SU-DHL-6 (cell line): ENCODE measurements at regions not wholly inside any gene's neighbourhood (a gene's known extent, or its start where the extent isn't known, plus 50 kb on each side); places are given as distances from the start of the nearest gene placed in this dataset.

Experiments
- CTCF ChIP-seq: fragments of 200-600 bp; sonication (generic); IDR thresholded peaks from one replicate; pipeline ENCODE4 v1.5.1; 2017; ENCODE audit warnings: antibody characterized with exemption, mild to moderate bottlenecking, low read length, moderate library complexity; ENCODE audit not compliant: insufficient read depth, poor library complexity, severe bottlenecking
- EZH2phosphoT487 ChIP-seq: fragments of 200-600 bp; sonication (generic), shearing (Covaris generic); conservative IDR thresholded peaks from 2 replicates; pipeline ENCODE4 v1.6.1; 2018; ENCODE audit warnings: mild to moderate bottlenecking, antibody characterized with exemption, low read length, moderate library complexity, mixed read lengths

GRCh38 chr6:84457276-84457675, 229.8 kb upstream of the CEP162 start:
- TF ChIP-seq CTCF (no peak), EZH2phosphoT487 (no peak)
